Thyroid gland (tissue), 4 donors: ENCODE measurements at regions not wholly inside any gene's neighbourhood (a gene's known extent, or its start where the extent isn't known, plus 50 kb on each side); places are given as distances from the start of the nearest gene placed in this dataset.

Experiments
- CTCF ChIP-seq, 6 experiments: fragments of 200-600 bp in 3 of 6; fragments of 450-650 bp in 3 of 6; sonication (generic) in 3 of 6; IDR thresholded peaks; one replicate each; pipeline ENCODE4 v1.5.1; 2016 to 2019; ENCODE audit warnings: antibody characterized with exemption in 6 of 6, mild to moderate bottlenecking in 2 of 6, inconsistent platforms in 1 of 6, moderate library complexity in 1 of 6
- POLR2A ChIP-seq, 2 donors: fragments of 450-650 bp; IDR thresholded peaks; one replicate each; pipeline ENCODE4 v1.6.1; 2017; ENCODE audit warnings: antibody characterized with exemption in 2 of 2, mild to moderate bottlenecking in 2 of 2, moderate library complexity in 1 of 2

DNA sequence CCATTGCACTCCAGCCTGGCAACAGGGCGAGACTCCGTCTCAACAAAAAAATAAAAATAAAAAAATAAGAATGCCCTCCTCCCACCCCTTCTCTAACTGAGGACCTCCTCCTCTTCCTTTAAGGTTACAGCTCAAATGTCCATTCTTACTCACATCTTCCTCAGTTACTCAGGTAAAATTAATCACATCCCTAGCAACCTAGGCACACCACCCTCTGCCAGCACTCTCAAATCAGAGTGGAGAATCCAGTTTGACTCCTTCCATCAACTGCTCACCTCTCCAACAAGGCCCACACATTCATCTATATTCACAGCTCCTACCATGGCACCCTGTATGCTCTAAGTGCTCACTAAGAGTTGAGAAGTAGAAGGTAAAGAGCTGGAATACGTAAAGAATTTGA is 254.3 kb downstream of the ZEB2 start:
- no peak for TF ChIP-seq CTCF (IDR thresholded peaks at IDR 0.05)
- no peak for TF ChIP-seq POLR2A (IDR thresholded peaks at IDR 0.05)
